A549 (cell line): ENCODE measurements at regions not wholly inside any gene's neighbourhood (a gene's known extent, or its start where the extent isn't known, plus 50 kb on each side); places are given as distances from the start of the nearest gene placed in this dataset.
A peak's percentile ranks its signal among the peaks of the same experiment; 100 is the strongest.
"Not testable (repeated sequence)": the region's sequence is repeated elsewhere in the genome, so short reads cannot be mapped to it uniquely, and the experiment has no call there.

ENCODE experiments used
- ATAC-seq, 2 experiments: fragments of 200-7000 bp in 1 of 2; fragments of >200 bp in 1 of 2; cut with Nextera tagmentation in 1 of 2; cut with Tn5 transposase in 1 of 2; 3 replicates each; pipeline versions ENCODE4 v1.8.0 to v1.9.1; 2018 to 2020; ENCODE audit warnings: mild to moderate bottlenecking in 1 of 2, moderate library complexity in 1 of 2
- CTCF ChIA-PET: fragments of 300-600 bp; sonication (Branson Sonifier 250); formaldehyde crosslinking; extraction: SDS; loops from one replicate; lab custom pipeline; 2021; ENCODE audit warnings: antibody characterized with exemption, inconsistent platforms; lab: Yijun Ruan, JAX
- POLR2A ChIA-PET: fragments of 350-600 bp; formaldehyde crosslinking; extraction: SDS; loops from one replicate; lab custom pipeline; 2021; ENCODE audit warnings: antibody characterized with exemption, inconsistent platforms; lab: Yijun Ruan, JAX
- DNase-seq, 2 experiments: peaks; one replicate each; pipeline versions ENCODE4 v3.0.0 to v3.0.0-alpha.2; 2011 to 2016; ENCODE audit warnings: low read depth in 1 of 2, low spot score in 1 of 2
- FAIRE-seq: peaks from 2 replicates; lab custom pipeline; 2011; peaks lifted over from hg19 to GRCh38; lab: Jason Lieb, UNC
- H3K27ac ChIP-seq, 2 experiments: fragments of >200 bp; sonication (Bioruptor Twin); formaldehyde crosslinking; 3 replicates each; pipeline ENCODE4 v1.5.1; 2016 to 2017
- H3K4me1 ChIP-seq: fragments of >200 bp; sonication (Bioruptor Twin); formaldehyde crosslinking; 3 replicates; pipeline ENCODE4 v1.6.1; 2016
- H3K4me2 ChIP-seq: fragments of >200 bp; sonication (Bioruptor Twin); formaldehyde crosslinking; 3 replicates; pipeline ENCODE4 v1.6.1; 2016
- H3K4me3 ChIP-seq: fragments of >200 bp; sonication (Bioruptor Twin); formaldehyde crosslinking; 3 replicates; pipeline ENCODE4 v1.5.1; 2016
- H3K9me3 ChIP-seq: fragments of >200 bp; sonication (Bioruptor Twin); formaldehyde crosslinking; 3 replicates; pipeline ENCODE4 v1.6.1; 2016
- WGBS: methylation state at CpG from one replicate; pipeline ENCODE4 v1.1.6; 2017; ENCODE audit errors: missing lambda C conversion rate; 5-methylcytosine and 5-hydroxymethylcytosine counted together

GRCh38 chr2:110394769-110395168 is 77.8 kb downstream of the LIMS4 start:
- not testable (repeated sequence) for FAIRE-seq, H3K4me1 ChIP-seq
- 43% methylated on average over 1 of the region's 2 CpGs for WGBS

GRCh38 chr2:110392366-110392765 is 80.2 kb downstream of the LIMS4 start:
- H3K9me3 ChIP-seq, CTCF ChIA-PET, H3K4me1 ChIP-seq, DNase-seq, H3K27ac ChIP-seq, H3K4me3 ChIP-seq, FAIRE-seq, H3K4me2 ChIP-seq, ATAC-seq, POLR2A ChIA-PET: not testable (repeated sequence)
- 85% methylated on average over 8 of the region's 8 CpGs for WGBS

More at GRCh38 chr2:110394769-110395168, 77.8 kb downstream of the LIMS4 start:
- DNase-seq, H3K27ac ChIP-seq, CTCF ChIA-PET, POLR2A ChIA-PET, H3K4me2 ChIP-seq, H3K4me3 ChIP-seq, H3K9me3 ChIP-seq: not testable (repeated sequence)
- peak; percentile 60 to 82; a peak in 3 of 6 replicates for ATAC-seq

- H3K4me3 ChIP-seq, H3K9me3 ChIP-seq, POLR2A ChIA-PET, H3K4me2 ChIP-seq, H3K27ac ChIP-seq, CTCF ChIA-PET, H3K4me1 ChIP-seq, DNase-seq, FAIRE-seq, ATAC-seq: not testable (repeated sequence)
- no CpG with 5 or more reads among the region's 5 CpGs for WGBS
Measured at GRCh38 chr2:110391035-110391418, 81.6 kb downstream of the LIMS4 start.

GRCh38 chr2:110390351-110391034 is 82.1 kb downstream of the LIMS4 start:
- H3K9me3 ChIP-seq, H3K4me3 ChIP-seq, CTCF ChIA-PET, H3K27ac ChIP-seq, H3K4me1 ChIP-seq, H3K4me2 ChIP-seq, POLR2A ChIA-PET, DNase-seq: not testable (repeated sequence)
- WGBS = 33% methylated on average over 5 of the region's 7 CpGs
- FAIRE-seq = peak; percentile 61
- ATAC-seq = peak; percentile 48 to 71; a peak in 4 of 6 replicates

- H3K27ac ChIP-seq, FAIRE-seq, POLR2A ChIA-PET, ATAC-seq, H3K4me1 ChIP-seq, H3K4me2 ChIP-seq, H3K4me3 ChIP-seq, DNase-seq, CTCF ChIA-PET, H3K9me3 ChIP-seq: not testable (repeated sequence)
- WGBS = 93% methylated on average over 5 of the region's 12 CpGs
Measured at GRCh38 chr2:110387044-110387443, 85.6 kb downstream of the LIMS4 start.

- CTCF ChIA-PET, H3K4me2 ChIP-seq, POLR2A ChIA-PET, ATAC-seq, DNase-seq, H3K27ac ChIP-seq, FAIRE-seq, H3K9me3 ChIP-seq, H3K4me1 ChIP-seq, H3K4me3 ChIP-seq: not testable (repeated sequence)
- 96% methylated on average over 7 of the region's 10 CpGs for WGBS
Measured at GRCh38 chr2:110386546-110386945, 86.1 kb downstream of the LIMS4 start.

GRCh38 chr2:110384736-110385119 is 87.9 kb downstream of the LIMS4 start:
- DNase-seq, H3K4me1 ChIP-seq, H3K4me3 ChIP-seq, H3K9me3 ChIP-seq, POLR2A ChIA-PET, FAIRE-seq, CTCF ChIA-PET: not testable (repeated sequence)
- peak; percentile 67 to 79 for ATAC-seq
- Histone ChIP-seq H3K4me2 (peak overlapping the region; percentile 59; the same call in 2 of the 3 replicates), H3K27ac (peak overlapping the region; percentile 67 to 76; a peak in 5 of 6 replicates)
- WGBS = 0% methylated on average over 1 of the region's 13 CpGs

GRCh38 chr2:110384109-110384735 is 88.4 kb downstream of the LIMS4 start:
- DNase-seq, H3K9me3 ChIP-seq, H3K27ac ChIP-seq, POLR2A ChIA-PET, CTCF ChIA-PET, H3K4me2 ChIP-seq, H3K4me3 ChIP-seq, H3K4me1 ChIP-seq, FAIRE-seq: not testable (repeated sequence)
- no CpG with 5 or more reads among the region's 50 CpGs for WGBS
- peak; percentile 85 to 87 for ATAC-seq

GRCh38 chr2:110383163-110384048 is 89.2 kb downstream of the LIMS4 start:
- H3K9me3 ChIP-seq, H3K4me1 ChIP-seq, H3K27ac ChIP-seq, DNase-seq, H3K4me2 ChIP-seq, H3K4me3 ChIP-seq, POLR2A ChIA-PET, CTCF ChIA-PET, FAIRE-seq: not testable (repeated sequence)
- no CpG with 5 or more reads among the region's 75 CpGs for WGBS
- peak; percentile 78 to 81 for ATAC-seq

- H3K4me2 ChIP-seq, H3K4me3 ChIP-seq, H3K9me3 ChIP-seq, DNase-seq, H3K4me1 ChIP-seq, ATAC-seq, CTCF ChIA-PET, FAIRE-seq, POLR2A ChIA-PET: not testable (repeated sequence)
- no CpG with 5 or more reads among the region's 2 CpGs for WGBS
- H3K27ac ChIP-seq = peak overlapping the region in 1 of 2 experiments; percentile 61; a peak in 1 of 6 replicates
Measured at GRCh38 chr2:110373519-110373918, 99.1 kb downstream of the LIMS4 start.
